ENCODE measurements at regions not wholly inside any gene's neighbourhood (a gene's known extent, or its start where the extent isn't known, plus 50 kb on each side); places are given as distances from the start of the nearest gene placed in this dataset.

GRCh38 chr11:38254913-38255312, 1656.9 kb upstream of the RAG2 start:
- TF ChIP-seq POLR2A (IDR thresholded peaks at IDR 0.05) (no peak), CTCF (IDR thresholded peaks at IDR 0.05) (no peak), POLR2AphosphoS5 (IDR thresholded peaks at IDR 0.05) (no peak)

Data from stomach (tissue), 4 donors.